Renal cortical epithelial cell (primary cell): ENCODE measurements at regions not wholly inside any gene's neighbourhood (a gene's known extent, or its start where the extent isn't known, plus 50 kb on each side); places are given as distances from the start of the nearest gene placed in this dataset.
A peak's percentile ranks its signal among the peaks of the same experiment; 100 is the strongest.
"Not testable (repeated sequence)": the region's sequence is repeated elsewhere in the genome, so short reads cannot be mapped to it uniquely, and the experiment has no call there.

ENCODE experiments used
- DNase-seq: peaks from one replicate; pipeline ENCODE4 v3.0.0-alpha.2; 2011; ENCODE audit warnings: low read depth

GRCh38 chr10:87603196-87603595, 56.5 kb upstream of the PAPSS2 start:
- DNase-seq: no peak

DNA sequence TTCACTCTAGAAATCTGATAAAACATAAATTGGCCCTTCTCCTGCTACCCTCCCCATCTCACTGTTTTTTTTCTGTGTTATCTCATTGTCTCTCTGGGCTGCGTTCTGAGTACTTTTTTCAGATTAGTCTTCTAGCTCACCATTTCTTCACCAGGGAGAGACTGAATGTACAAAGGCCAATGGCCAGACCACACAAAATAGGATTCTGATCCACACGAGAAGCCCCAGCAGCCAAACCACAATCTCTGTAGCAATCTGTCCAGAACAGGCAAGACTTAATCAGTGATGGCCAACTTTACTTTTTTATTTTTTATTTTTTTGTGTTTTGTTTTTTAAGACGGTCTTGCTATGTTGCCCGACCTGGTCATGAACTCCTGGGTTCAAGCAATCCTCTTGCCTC, 55.9 kb upstream of the PAPSS2 start:
- DNase-seq: no peak

DNA sequence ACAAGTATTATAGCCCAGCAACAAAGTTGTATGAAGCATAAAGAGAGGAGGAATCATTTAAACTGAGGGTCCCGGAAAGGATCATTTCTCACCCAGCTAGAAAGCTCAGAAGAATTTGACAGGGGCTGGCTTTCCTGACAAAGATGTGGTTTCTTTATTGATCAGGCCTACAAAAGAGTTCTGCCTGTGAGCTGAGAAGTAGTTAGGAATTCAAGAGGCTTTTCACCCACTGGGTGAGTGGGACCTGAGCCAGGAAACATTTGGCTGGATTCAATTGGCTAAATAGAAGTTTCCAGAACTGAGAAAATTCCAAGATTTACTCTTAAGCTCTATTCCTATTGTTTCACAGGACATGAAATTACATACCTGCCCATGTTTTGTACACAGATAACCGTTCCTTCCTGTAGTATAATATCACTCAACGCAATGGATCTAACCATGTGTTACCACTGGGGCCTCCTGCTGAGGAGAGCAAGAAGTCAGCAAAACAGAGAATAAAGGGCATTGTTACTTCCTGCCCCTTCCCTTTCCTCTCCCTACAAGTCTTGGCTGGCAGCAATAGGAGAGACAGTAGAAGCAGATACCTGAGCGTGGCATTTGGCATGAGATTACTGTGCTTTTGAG, 53.9 kb upstream of the PAPSS2 start:
- peak; percentile 59 for DNase-seq

DNA sequence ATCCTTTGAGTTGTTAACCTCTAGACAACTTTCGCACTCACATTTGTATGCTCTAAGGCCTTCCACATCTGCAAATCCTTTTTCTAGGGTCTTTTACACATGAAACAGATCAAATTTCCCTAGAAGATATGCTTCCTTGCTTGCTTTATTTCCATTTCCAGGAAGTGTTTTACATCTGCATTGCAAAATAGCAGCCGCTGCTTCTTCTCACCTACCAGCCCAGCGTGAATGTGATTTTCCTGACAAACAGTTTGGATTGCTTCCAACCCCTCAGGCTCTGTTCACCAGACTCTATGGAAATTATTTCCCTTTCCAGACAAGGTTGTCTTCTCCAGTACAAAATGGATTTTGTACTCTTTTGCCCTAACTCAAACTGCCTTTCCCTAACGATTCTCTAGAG, 50.9 kb upstream of the PAPSS2 start:
- peak; percentile 82 for DNase-seq

GRCh38 chr10:87609563-87609962, 50.1 kb upstream of the PAPSS2 start:
- DNase-seq: not testable (repeated sequence)
